Body of pancreas (tissue), 4 donors: ENCODE measurements at regions not wholly inside any gene's neighbourhood (a gene's known extent, or its start where the extent isn't known, plus 50 kb on each side); places are given as distances from the start of the nearest gene placed in this dataset.

Experiments
- POLR2A ChIP-seq, 3 donors: fragments of 450-650 bp; IDR thresholded peaks; one replicate each; pipeline ENCODE4 v1.6.1; 2016; ENCODE audit warnings: antibody characterized with exemption in 3 of 3, mild to moderate bottlenecking in 2 of 3
- TF ChIP-seq, protein P1 (sequence below), 7 experiments: fragments of 450-650 bp in 4 of 7; fragments of 200-600 bp in 3 of 7; sonication (generic) in 3 of 7; IDR thresholded peaks; one replicate each; pipeline ENCODE4 v1.5.1; 2016 to 2019; ENCODE audit warnings: antibody characterized with exemption in 7 of 7

DNA sequence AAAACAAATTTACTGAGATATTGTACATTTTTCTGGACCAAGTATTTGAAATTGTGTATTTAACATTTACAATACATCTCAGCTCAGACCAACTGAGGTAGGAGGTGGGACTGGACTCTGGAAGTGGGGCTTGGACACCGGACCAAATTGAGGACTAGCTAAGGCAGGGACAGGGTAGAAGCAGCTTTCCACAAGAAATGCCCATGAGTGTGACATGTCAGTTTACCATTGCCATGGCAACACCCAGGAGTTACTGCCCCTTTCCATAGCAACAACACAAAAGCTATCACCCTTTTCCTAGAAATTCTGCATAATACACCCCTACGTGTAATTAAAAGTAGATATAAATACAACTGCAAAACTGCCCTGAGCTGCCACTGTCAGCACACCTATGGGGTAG lies 191.5 kb upstream of the ASIC2 start:
- TF ChIP-seq, protein P1, sequence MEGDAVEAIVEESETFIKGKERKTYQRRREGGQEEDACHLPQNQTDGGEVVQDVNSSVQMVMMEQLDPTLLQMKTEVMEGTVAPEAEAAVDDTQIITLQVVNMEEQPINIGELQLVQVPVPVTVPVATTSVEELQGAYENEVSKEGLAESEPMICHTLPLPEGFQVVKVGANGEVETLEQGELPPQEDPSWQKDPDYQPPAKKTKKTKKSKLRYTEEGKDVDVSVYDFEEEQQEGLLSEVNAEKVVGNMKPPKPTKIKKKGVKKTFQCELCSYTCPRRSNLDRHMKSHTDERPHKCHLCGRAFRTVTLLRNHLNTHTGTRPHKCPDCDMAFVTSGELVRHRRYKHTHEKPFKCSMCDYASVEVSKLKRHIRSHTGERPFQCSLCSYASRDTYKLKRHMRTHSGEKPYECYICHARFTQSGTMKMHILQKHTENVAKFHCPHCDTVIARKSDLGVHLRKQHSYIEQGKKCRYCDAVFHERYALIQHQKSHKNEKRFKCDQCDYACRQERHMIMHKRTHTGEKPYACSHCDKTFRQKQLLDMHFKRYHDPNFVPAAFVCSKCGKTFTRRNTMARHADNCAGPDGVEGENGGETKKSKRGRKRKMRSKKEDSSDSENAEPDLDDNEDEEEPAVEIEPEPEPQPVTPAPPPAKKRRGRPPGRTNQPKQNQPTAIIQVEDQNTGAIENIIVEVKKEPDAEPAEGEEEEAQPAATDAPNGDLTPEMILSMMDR (IDR thresholded peaks at IDR 0.05) = no peak
- no peak for TF ChIP-seq POLR2A (IDR thresholded peaks at IDR 0.05)
